HepG2 (cell line): ENCODE measurements at regions not wholly inside any gene's neighbourhood (a gene's known extent, or its start where the extent isn't known, plus 50 kb on each side); places are given as distances from the start of the nearest gene placed in this dataset.

Experiments
- ATAC-seq: fragments of 200-7000 bp; cut with Tn5 transposase; 3 replicates; pipeline ENCODE4 v1.9.1; 2020; ENCODE audit warnings: mild to moderate bottlenecking, moderate library complexity
- BruUV-seq: library from RNA; stranded (reverse); fragments of 400-500 nt; replicated peaks from 2 replicates; lab custom pipeline; 2021; lab: Mats Ljungman, UMichigan
- CTCF ChIA-PET: fragments of 300-600 bp; formaldehyde crosslinking; extraction: SDS; loops from one replicate; lab custom pipeline; 2021; ENCODE audit warnings: low total read pairs, inconsistent platforms, low intra/inter-chr PET ratio; lab: Yijun Ruan, JAX
- POLR2A ChIA-PET: fragments of 350-600 bp; sonication (Branson Sonifier 250); formaldehyde crosslinking; loops from one replicate; lab custom pipeline; 2020; ENCODE audit warnings: antibody characterized with exemption, inconsistent platforms; lab: Yijun Ruan, JAX
- DNase-seq: peaks from one replicate; pipeline ENCODE4 v3.0.0-alpha.2; 2015; ENCODE audit warnings: low spot score
- FAIRE-seq: peaks from 3 replicates; lab custom pipeline; 2011; peaks lifted over from hg19 to GRCh38; lab: Jason Lieb, UNC
- H2AFZ ChIP-seq: one replicate; pipeline ENCODE4 v1.6.1; 2011; ENCODE audit warnings: low read length, inconsistent platforms
- H3K27ac ChIP-seq: fragments of 300-600 bp; 3 replicates; pipeline ENCODE4 v1.8.0; 2011; ENCODE audit warnings: mixed run types, mild to moderate bottlenecking, mixed read lengths, low read length, inconsistent platforms; ENCODE audit not compliant: insufficient read depth; ENCODE audit errors: extremely low read length
- H3K27me3 ChIP-seq, 2 experiments: fragments of 200-600 bp in 1 of 2; 2 replicates in 1 of 2; 3 replicates in 1 of 2; pipeline versions ENCODE4 v1.6.0 to v1.8.0; 2011; ENCODE audit warnings: low read length in 2 of 2, mild to moderate bottlenecking in 2 of 2, moderate library complexity in 2 of 2, inconsistent platforms in 1 of 2; ENCODE audit not compliant: insufficient read depth in 2 of 2, control insufficient read depth in 1 of 2
- H3K36me3 ChIP-seq, 2 experiments: fragments of 200-600 bp in 1 of 2; replicated peaks in 1 of 2; 2 replicates in 1 of 2; 3 replicates in 1 of 2; pipeline versions ENCODE4 v1.5.1 to v1.8.0; 2011; ENCODE audit warnings: low read length in 2 of 2, inconsistent platforms in 1 of 2; ENCODE audit not compliant: insufficient read depth in 2 of 2, control insufficient read depth in 1 of 2
- H3K4me1 ChIP-seq: 2 replicates; pipeline ENCODE4 v1.5.1; 2012; ENCODE audit warnings: low read length, inconsistent platforms; ENCODE audit not compliant: insufficient read depth
- H3K4me2 ChIP-seq: 2 replicates; pipeline ENCODE4 v1.6.0; 2011; ENCODE audit warnings: low read depth, low read length, inconsistent platforms
- H3K4me3 ChIP-seq, 3 experiments: fragments of 200-600 bp in 1 of 3; sonication (generic), shearing (Covaris generic) in 1 of 3; replicated peaks in 1 of 3; 2 replicates each; pipeline ENCODE4 v1.5.1; 2011 to 2016; ENCODE audit warnings: low read length in 3 of 3, inconsistent platforms in 2 of 3, low read depth in 2 of 3, mild to moderate bottlenecking in 2 of 3, control low read depth in 1 of 3, mixed read lengths in 1 of 3; ENCODE audit not compliant: insufficient read depth in 1 of 3
- H3K79me2 ChIP-seq: one replicate; pipeline ENCODE4 v1.6.1; 2011; ENCODE audit warnings: low read length, inconsistent platforms; ENCODE audit not compliant: insufficient read depth
- H3K9ac ChIP-seq: 2 replicates; pipeline ENCODE4 v1.6.0; 2011; ENCODE audit warnings: mild to moderate bottlenecking, low read depth, low read length, inconsistent platforms; ENCODE audit not compliant: insufficient read depth
- H3K9me3 ChIP-seq: 2 replicates; pipeline ENCODE4 v1.5.1; 2012; ENCODE audit warnings: mild to moderate bottlenecking, low read length
- H4K20me1 ChIP-seq: 2 replicates; pipeline ENCODE4 v1.6.0; 2011; ENCODE audit warnings: inconsistent platforms, mild to moderate bottlenecking, low read length, moderate library complexity; ENCODE audit not compliant: insufficient read depth
- ADNP ChIP-seq: sonication (generic); formaldehyde crosslinking; IDR thresholded peaks from 2 replicates; pipeline ENCODE4 v1.4.0; 2020; ENCODE audit warnings: missing genetic modification reagents
- ATRX ChIP-seq: sonication (generic); formaldehyde crosslinking; IDR thresholded peaks from 2 replicates; pipeline ENCODE4 v1.4.0; 2020; ENCODE audit warnings: missing genetic modification reagents, borderline replicate concordance
- CHCHD3 ChIP-seq: sonication (generic); formaldehyde crosslinking; IDR thresholded peaks from 2 replicates; pipeline ENCODE4 v1.8.0; 2022; ENCODE audit warnings: mild to moderate bottlenecking, missing genetic modification reagents, moderate library complexity
- MAFF ChIP-seq: IDR thresholded peaks from 2 replicates; pipeline ENCODE4 v1.6.1; 2011; ENCODE audit warnings: low read depth, low read length, improper control_type of control experiment
- MLLT10 ChIP-seq: sonication (generic); formaldehyde crosslinking; IDR thresholded peaks from 2 replicates; pipeline ENCODE4 v1.4.0; 2020; ENCODE audit warnings: missing genetic modification reagents
- MTERF4 ChIP-seq: sonication (generic); formaldehyde crosslinking; IDR thresholded peaks from 2 replicates; pipeline ENCODE4 v1.8.0; 2023; ENCODE audit warnings: mild to moderate bottlenecking, missing genetic modification reagents
- RBAK ChIP-seq: sonication (generic); formaldehyde crosslinking; IDR thresholded peaks from 2 replicates; pipeline ENCODE4 v1.5.1; 2020; ENCODE audit warnings: mild to moderate bottlenecking, missing genetic modification reagents
- SALL2 ChIP-seq: sonication (generic); formaldehyde crosslinking; IDR thresholded peaks from 2 replicates; pipeline ENCODE4 v1.8.1; 2023; ENCODE audit warnings: mild to moderate bottlenecking, missing genetic modification reagents, inconsistent platforms
- ZFP62 ChIP-seq: sonication (generic); formaldehyde crosslinking; IDR thresholded peaks from 2 replicates; pipeline ENCODE4 v1.4.0; 2020; ENCODE audit warnings: missing genetic modification reagents
- ZFX ChIP-seq: sonication (generic); formaldehyde crosslinking; IDR thresholded peaks from 2 replicates; pipeline ENCODE4 v1.4.0; 2020; ENCODE audit warnings: mild to moderate bottlenecking, low read depth, missing genetic modification reagents, moderate library complexity
- ZFY ChIP-seq: sonication (generic); formaldehyde crosslinking; IDR thresholded peaks from 2 replicates; pipeline ENCODE4 v1.4.0; 2020; ENCODE audit warnings: missing genetic modification reagents
- WGBS: methylation state at CpG from one replicate; pipeline ENCODE4 v1.1.6; 2017; ENCODE audit warnings: low lambda C conversion rate; 5-methylcytosine and 5-hydroxymethylcytosine counted together
- in situ Hi-C: cut with HindIII; loops from 2 replicates; pipeline ENCODE4 v1.10.0; 2017; ENCODE audit warnings: low pct_unique_long_range_greater_than_20kb; ENCODE audit not compliant: extremely low pct_ligation_motif_present
- intact Hi-C: fragments of 100-400 bp; cut with micrococcal nuclease; formaldehyde crosslinking; loops from one replicate; pipeline ENCODE4 v1.10.0; 2022; ENCODE audit not compliant: unreplicated experiment

- H3K79me2 ChIP-seq, result no peaks in the 10 kb centered on the region
- POLR2A ChIA-PET, result no interaction called here
- ATAC-seq, result no peak
- no peak overlapping the region for H3K9ac ChIP-seq
- H3K36me3 ChIP-seq, result no peaks in the 10 kb centered on the region
- DNase-seq, result no peak
- FAIRE-seq, result no peak
- no peak for TF ChIP-seq ZFP62 (CRISPR knock-in tag)
- TF ChIP-seq ATRX (CRISPR knock-in tag), result no peak
- TF ChIP-seq MTERF4 (CRISPR knock-in tag), result no peak
- TF ChIP-seq MAFF, result no peak
- TF ChIP-seq MLLT10 (CRISPR knock-in tag), result no peak
- TF ChIP-seq ZFY (CRISPR knock-in tag), result no peak
- TF ChIP-seq ZFX (CRISPR knock-in tag), result no peak
- no peak for TF ChIP-seq ADNP (CRISPR knock-in tag)
- TF ChIP-seq CHCHD3 (CRISPR knock-in tag), result no peak
- TF ChIP-seq SALL2 (CRISPR knock-in tag), result no peak
- TF ChIP-seq RBAK (CRISPR knock-in tag), result no peak
- TF ChIP-seq, all 625 proteins: peak for 0
- intact Hi-C loops (no loop called here), in situ Hi-C loops (no loop called here)
- Histone ChIP-seq H3K4me2 (no peak overlapping the region), H3K4me3 (no peak overlapping the region), H3K4me1 (no peaks in the 10 kb centered on the region), H4K20me1 (no peaks in the 10 kb centered on the region), H2AFZ (no peak overlapping the region), H3K27me3 (no peaks in the 10 kb centered on the region; a peak in 1 of 5 replicates), H3K27ac (no peak overlapping the region), H3K9me3 (no peaks in the 10 kb centered on the region)
- CTCF ChIA-PET, result no interaction called here
- no TSS peak for BruUV-seq
- WGBS, result 11% methylated on average over 5 of the region's 5 CpGs
Measured at GRCh38 chr3:18124501-18124900, 300.6 kb downstream of the SATB1 start.
